ENCODE measurements at regions not wholly inside any gene's neighbourhood (a gene's known extent, or its start where the extent isn't known, plus 50 kb on each side); places are given as distances from the start of the nearest gene placed in this dataset.
"Not testable (repeated sequence)": the region's sequence is repeated elsewhere in the genome, so short reads cannot be mapped to it uniquely, and the experiment has no call there.

GRCh38 chr2:198289811-198290210 lies 485.4 kb downstream of the PLCL1 start:
- ATAC-seq (no peak), DNase-seq (no peak)

GRCh38 chr2:198287706-198288105 lies 483.3 kb downstream of the PLCL1 start:
- ATAC-seq (no peak), DNase-seq (no peak)

GRCh38 chr2:198285216-198285615 lies 480.8 kb downstream of the PLCL1 start:
- DNase-seq (no peak), ATAC-seq (no peak)

GRCh38 chr2:198283146-198283545 lies 478.8 kb downstream of the PLCL1 start:
- no peak for ATAC-seq

GRCh38 chr2:198282061-198282460 lies 477.7 kb downstream of the PLCL1 start:
- DNase-seq (no peak), ATAC-seq (no peak)

More at GRCh38 chr2:198283146-198283545, 478.8 kb downstream of the PLCL1 start:
- DNase-seq: no peak

GRCh38 chr2:198280145-198280544 lies 475.8 kb downstream of the PLCL1 start:
- no peak for DNase-seq
- ATAC-seq: no peak

GRCh38 chr2:198279026-198279425 lies 474.6 kb downstream of the PLCL1 start:
- ATAC-seq (no peak), DNase-seq (no peak)

- ATAC-seq: no peak
Observed at GRCh38 chr2:198277181-198277580, 472.8 kb downstream of the PLCL1 start.

GRCh38 chr2:198273660-198274059 lies 469.3 kb downstream of the PLCL1 start:
- ATAC-seq (no peak), DNase-seq (no peak)

More at GRCh38 chr2:198277181-198277580, 472.8 kb downstream of the PLCL1 start:
- DNase-seq: no peak

GRCh38 chr2:198270157-198270556 lies 465.8 kb downstream of the PLCL1 start:
- DNase-seq: not testable (repeated sequence)

GRCh38 chr2:198268519-198268918 lies 464.1 kb downstream of the PLCL1 start:
- no peak for ATAC-seq
- no peak for DNase-seq

More at GRCh38 chr2:198270157-198270556, 465.8 kb downstream of the PLCL1 start:
- not testable (repeated sequence) for ATAC-seq

GRCh38 chr2:198259496-198259895 lies 455.1 kb downstream of the PLCL1 start:
- no peak for DNase-seq
- no peak for ATAC-seq

GRCh38 chr2:198254536-198255090 lies 450.2 kb downstream of the PLCL1 start:
- DNase-seq (no peak), ATAC-seq (no peak)

GRCh38 chr2:198253995-198254394 lies 449.6 kb downstream of the PLCL1 start:
- DNase-seq (no peak), ATAC-seq (no peak)

GRCh38 chr2:198252472-198252871 lies 448.1 kb downstream of the PLCL1 start:
- ATAC-seq (no peak), DNase-seq (no peak)

- no peak for ATAC-seq
- no peak for DNase-seq
Observed at GRCh38 chr2:198242093-198242492, 437.7 kb downstream of the PLCL1 start.

- DNase-seq (no peak), ATAC-seq (no peak)
Observed at GRCh38 chr2:198238429-198238828, 434.0 kb downstream of the PLCL1 start.

GRCh38 chr2:198236338-198236737 lies 431.9 kb downstream of the PLCL1 start:
- ATAC-seq (no peak), DNase-seq (no peak)

- DNase-seq (no peak), ATAC-seq (no peak)
Observed at GRCh38 chr2:198232281-198232680, 427.9 kb downstream of the PLCL1 start.

- no peak for ATAC-seq
- no peak for DNase-seq
Observed at GRCh38 chr2:198231562-198231961, 427.2 kb downstream of the PLCL1 start.

GRCh38 chr2:198220763-198221610 lies 416.6 kb downstream of the PLCL1 start:
- no peak for ATAC-seq
- no peak for DNase-seq

GRCh38 chr2:198219292-198219691 lies 414.9 kb downstream of the PLCL1 start:
- no peak for ATAC-seq

GRCh38 chr2:198214114-198214596 lies 409.8 kb downstream of the PLCL1 start:
- DNase-seq: no peak
- no peak for ATAC-seq

More at GRCh38 chr2:198219292-198219691, 414.9 kb downstream of the PLCL1 start:
- DNase-seq: no peak

Measured in stimulated activated naive CD8-positive, alpha-beta T cell treated with anti-CD3 and anti-CD28 coated beads, Interleukin-15, Interleukin-2, amounts not matched to agents 100 U/mL and 50 U/mL, for 24 hours (primary cell).